GM23338 (cell line): ENCODE measurements at regions not wholly inside any gene's neighbourhood (a gene's known extent, or its start where the extent isn't known, plus 50 kb on each side); places are given as distances from the start of the nearest gene placed in this dataset.
"Not testable (repeated sequence)": the region's sequence is repeated elsewhere in the genome, so short reads cannot be mapped to it uniquely, and the experiment has no call there.

Experiments used
- POLR2AphosphoS5 ChIP-seq: IDR thresholded peaks from 2 replicates; pipeline ENCODE4 v1.6.1; 2016; ENCODE audit warnings: antibody characterized with exemption, low read depth
- REST ChIP-seq: IDR thresholded peaks from one replicate; pipeline ENCODE4 v1.6.1; 2018; ENCODE audit warnings: antibody characterized with exemption; ENCODE audit not compliant: unreplicated experiment
- STAT1 ChIP-seq: IDR thresholded peaks from one replicate; pipeline ENCODE4 v1.6.1; 2016; ENCODE audit warnings: antibody characterized with exemption; ENCODE audit not compliant: unreplicated experiment
- ZNF114 ChIP-seq: fragments of 250-450 bp; sonication (Bioruptor Pico); IDR thresholded peaks from 2 replicates; pipeline ENCODE4 v1.5.0; 2020; ENCODE audit warnings: mild to moderate bottlenecking, moderate library complexity
- TF ChIP-seq, protein P1 (sequence below), 2 experiments: fragments of 200-600 bp in 1 of 2; sonication (generic) in 1 of 2; conservative IDR thresholded peaks; 2 replicates each; pipeline versions ENCODE4 v1.5.1 to v1.6.1; 2016 to 2017; ENCODE audit warnings: antibody characterized with exemption in 2 of 2, low read depth in 2 of 2, mild to moderate bottlenecking in 2 of 2, moderate library complexity in 1 of 2

DNA sequence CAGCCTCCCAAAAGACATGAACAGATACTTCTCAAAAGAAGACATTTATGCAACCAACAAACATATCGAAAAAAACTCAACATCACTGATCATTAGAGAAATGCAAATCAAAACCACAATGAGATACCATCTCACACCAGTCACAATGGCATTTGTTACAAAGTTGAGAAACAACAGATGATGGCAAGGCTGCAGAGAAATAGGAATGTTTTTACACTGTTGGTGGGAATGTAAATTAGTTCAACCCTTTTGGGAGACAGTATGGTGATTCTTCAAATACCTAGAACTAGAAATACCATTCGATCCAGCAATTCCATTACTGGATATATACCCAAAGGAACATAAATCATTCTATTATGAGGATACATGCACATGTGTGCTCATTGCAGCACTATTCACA, 1349.2 kb upstream of the GJE1 start:
- not testable (repeated sequence) for TF ChIP-seq ZNF114 (CRISPR knock-in tag); POLR2AphosphoS5; REST; STAT1
- TF ChIP-seq, protein P1, sequence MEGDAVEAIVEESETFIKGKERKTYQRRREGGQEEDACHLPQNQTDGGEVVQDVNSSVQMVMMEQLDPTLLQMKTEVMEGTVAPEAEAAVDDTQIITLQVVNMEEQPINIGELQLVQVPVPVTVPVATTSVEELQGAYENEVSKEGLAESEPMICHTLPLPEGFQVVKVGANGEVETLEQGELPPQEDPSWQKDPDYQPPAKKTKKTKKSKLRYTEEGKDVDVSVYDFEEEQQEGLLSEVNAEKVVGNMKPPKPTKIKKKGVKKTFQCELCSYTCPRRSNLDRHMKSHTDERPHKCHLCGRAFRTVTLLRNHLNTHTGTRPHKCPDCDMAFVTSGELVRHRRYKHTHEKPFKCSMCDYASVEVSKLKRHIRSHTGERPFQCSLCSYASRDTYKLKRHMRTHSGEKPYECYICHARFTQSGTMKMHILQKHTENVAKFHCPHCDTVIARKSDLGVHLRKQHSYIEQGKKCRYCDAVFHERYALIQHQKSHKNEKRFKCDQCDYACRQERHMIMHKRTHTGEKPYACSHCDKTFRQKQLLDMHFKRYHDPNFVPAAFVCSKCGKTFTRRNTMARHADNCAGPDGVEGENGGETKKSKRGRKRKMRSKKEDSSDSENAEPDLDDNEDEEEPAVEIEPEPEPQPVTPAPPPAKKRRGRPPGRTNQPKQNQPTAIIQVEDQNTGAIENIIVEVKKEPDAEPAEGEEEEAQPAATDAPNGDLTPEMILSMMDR (conservative IDR thresholded peaks at IDR 0.05; ENCODE audit: low read depth in 2 of 2): not testable (repeated sequence)
